CD4-positive, CD25-positive, alpha-beta regulatory T cell (primary cell): ENCODE measurements at regions not wholly inside any gene's neighbourhood (a gene's known extent, or its start where the extent isn't known, plus 50 kb on each side); places are given as distances from the start of the nearest gene placed in this dataset.
A peak's percentile ranks its signal among the peaks of the same experiment; 100 is the strongest.

ENCODE experiments used
- ATAC-seq, 2 donors: fragments of 150-1000 bp; cut with Tn5 transposase; one replicate each; pipeline ENCODE4 v1.10.0; 2021; ENCODE audit warnings: low read depth in 2 of 2, moderate number of reproducible peaks in 2 of 2, moderate library complexity in 1 of 2
- DNase-seq, 3 donors: peaks; one replicate each; pipeline versions ENCODE4 v3.0.0 to v3.0.0-alpha.2; 2012 to 2022; ENCODE audit warnings: mixed read lengths in 1 of 3
- H3K27ac ChIP-seq: one replicate; pipeline ENCODE4 v1.7.0; 2013; ENCODE audit warnings: mild to moderate bottlenecking, low read length; ENCODE audit not compliant: insufficient read depth, poor library complexity, severe bottlenecking
- H3K27me3 ChIP-seq: one replicate; pipeline ENCODE4 v1.7.0; 2013; ENCODE audit warnings: low read length; ENCODE audit not compliant: control insufficient read depth, insufficient read depth
- H3K36me3 ChIP-seq: one replicate; pipeline ENCODE4 v1.7.0; 2013; ENCODE audit warnings: mild to moderate bottlenecking, low read length, moderate library complexity; ENCODE audit not compliant: control insufficient read depth, insufficient read depth
- H3K4me1 ChIP-seq: 2 replicates; pipeline ENCODE4 v1.7.0; 2013; ENCODE audit warnings: mild to moderate bottlenecking, low read length; ENCODE audit not compliant: insufficient read depth, control insufficient read depth, poor library complexity, severe bottlenecking
- H3K4me3 ChIP-seq: one replicate; pipeline ENCODE4 v1.7.0; 2013; ENCODE audit warnings: low read depth, mild to moderate bottlenecking, low read length, moderate library complexity
- H3K9me3 ChIP-seq, 2 experiments: 1 replicate in 1 of 2; 2 replicates in 1 of 2; pipeline ENCODE4 v1.7.0; 2013; ENCODE audit warnings: low read length in 2 of 2, mild to moderate bottlenecking in 1 of 2, moderate library complexity in 1 of 2; ENCODE audit not compliant: control insufficient read depth in 2 of 2
- H3K27ac Mint-ChIP-seq, 3 donors: one replicate each; pipeline ENCODE4 v1.8.0; 2020 to 2022; ENCODE audit warnings: mild to moderate bottlenecking in 3 of 3, mixed read lengths in 3 of 3, moderate library complexity in 2 of 3
- H3K27me3 Mint-ChIP-seq: one replicate; pipeline ENCODE4 v1.8.0; 2022; ENCODE audit warnings: mild to moderate bottlenecking, mixed read lengths
- H3K36me3 Mint-ChIP-seq: one replicate; pipeline ENCODE4 v1.8.0; 2020; ENCODE audit warnings: mixed read lengths
- H3K4me1 Mint-ChIP-seq, 4 donors: one replicate each; pipeline ENCODE4 v1.8.0; 2020 to 2022; ENCODE audit warnings: mixed read lengths in 4 of 4, mild to moderate bottlenecking in 1 of 4
- H3K4me3 Mint-ChIP-seq, 4 donors: one replicate each; pipeline ENCODE4 v1.8.0; 2020 to 2022; ENCODE audit warnings: mild to moderate bottlenecking in 4 of 4, mixed read lengths in 4 of 4, moderate library complexity in 3 of 4
- H3K9me3 Mint-ChIP-seq, 7 donors: one replicate each; pipeline ENCODE4 v1.8.0; 2020 to 2022; ENCODE audit warnings: mixed read lengths in 7 of 7, mild to moderate bottlenecking in 3 of 7, moderate library complexity in 2 of 7

- peaks cover 0 to 3% (median 0%) of the 10 kb centered on the region in 4 donors for H3K4me1 Mint-ChIP-seq
- no peaks in the 10 kb centered on the region for H3K4me1 ChIP-seq
- H3K4me3 ChIP-seq, result no peak overlapping the region
- peak overlapping the region in 1 of 3 donors; percentile 32 for H3K27ac Mint-ChIP-seq
- H3K9me3 Mint-ChIP-seq, result peaks cover 0 to 1% (median 0%) of the 10 kb centered on the region in 7 donors
- H3K36me3 Mint-ChIP-seq, result no peaks in the 10 kb centered on the region
- peaks cover 7% of the 10 kb centered on the region for H3K27me3 ChIP-seq
- H3K9me3 ChIP-seq, result no peaks in the 10 kb centered on the region
- no peak for ATAC-seq
- H3K36me3 ChIP-seq, result no peaks in the 10 kb centered on the region
- peaks cover 13% of the 10 kb centered on the region for H3K27me3 Mint-ChIP-seq
- no peak overlapping the region for H3K27ac ChIP-seq
- DNase-seq, result no peak
- H3K4me3 Mint-ChIP-seq, result no peak overlapping the region
Measured at GRCh38 chr9:84054341-84055010, 73.9 kb downstream of the RMI1 start.

GRCh38 chr9:84057662-84058061, 77.1 kb downstream of the RMI1 start:
- Mint-ChIP-seq H3K9me3 (peaks cover 0 to 1% (median 0%) of the 10 kb centered on the region in 7 donors), H3K36me3 (no peaks in the 10 kb centered on the region), H3K4me3 (no peak overlapping the region), H3K27ac (no peak overlapping the region), H3K4me1 (no peaks in the 10 kb centered on the region), H3K27me3 (peaks cover 20% of the 10 kb centered on the region)
- Histone ChIP-seq H3K36me3 (no peaks in the 10 kb centered on the region), H3K27ac (no peak overlapping the region), H3K4me1 (no peaks in the 10 kb centered on the region), H3K4me3 (no peak overlapping the region), H3K27me3 (peaks cover 5% of the 10 kb centered on the region), H3K9me3 (no peaks in the 10 kb centered on the region)
- DNase-seq, result no peak
- ATAC-seq, result no peak

- Histone ChIP-seq H3K9me3 (no peaks in the 10 kb centered on the region), H3K36me3 (no peaks in the 10 kb centered on the region), H3K27me3 (peaks cover 5% of the 10 kb centered on the region), H3K27ac (no peak overlapping the region), H3K4me3 (no peak overlapping the region), H3K4me1 (no peaks in the 10 kb centered on the region)
- no peak for DNase-seq
- Mint-ChIP-seq H3K4me1 (peaks cover 0 to 5% (median 0%) of the 10 kb centered on the region in 4 donors), H3K27ac (no peak overlapping the region), H3K9me3 (peaks cover 0 to under 1% (median 0%) of the 10 kb centered on the region in 7 donors), H3K4me3 (no peak overlapping the region), H3K36me3 (no peaks in the 10 kb centered on the region), H3K27me3 (peaks cover 28% of the 10 kb centered on the region)
- no peak for ATAC-seq
Measured at GRCh38 chr9:84059936-84060335, 79.3 kb downstream of the RMI1 start.

GRCh38 chr9:84061613-84062193, 81.1 kb downstream of the RMI1 start:
- no peak overlapping the region for H3K27ac ChIP-seq
- DNase-seq (no peak), ATAC-seq (no peak)
- no peak overlapping the region for H3K27ac Mint-ChIP-seq
- no peaks in the 10 kb centered on the region for H3K4me1 ChIP-seq
- H3K9me3 ChIP-seq, result no peaks in the 10 kb centered on the region
- peaks cover 0 to 5% (median 0%) of the 10 kb centered on the region in 4 donors for H3K4me1 Mint-ChIP-seq
- H3K4me3 Mint-ChIP-seq, result no peak overlapping the region
- H3K36me3 ChIP-seq, result no peaks in the 10 kb centered on the region
- no peak overlapping the region for H3K4me3 ChIP-seq
- peaks cover 31% of the 10 kb centered on the region for H3K27me3 Mint-ChIP-seq
- H3K9me3 Mint-ChIP-seq, result peaks cover 0 to 2% (median 0%) of the 10 kb centered on the region in 7 donors
- H3K36me3 Mint-ChIP-seq, result no peaks in the 10 kb centered on the region
- peaks cover 2% of the 10 kb centered on the region for H3K27me3 ChIP-seq

- no peaks in the 10 kb centered on the region for H3K4me1 ChIP-seq
- H3K4me3 Mint-ChIP-seq, result no peak overlapping the region
- peaks cover 0 to 2% (median 0%) of the 10 kb centered on the region in 7 donors for H3K9me3 Mint-ChIP-seq
- no peak for DNase-seq
- peaks cover 31% of the 10 kb centered on the region for H3K27me3 Mint-ChIP-seq
- no peaks in the 10 kb centered on the region for H3K36me3 ChIP-seq
- peaks cover 0 to 5% (median 0%) of the 10 kb centered on the region in 4 donors for H3K4me1 Mint-ChIP-seq
- H3K36me3 Mint-ChIP-seq, result no peaks in the 10 kb centered on the region
- no peaks in the 10 kb centered on the region for H3K9me3 ChIP-seq
- H3K27ac ChIP-seq, result no peak overlapping the region
- no peak for ATAC-seq
- H3K27ac Mint-ChIP-seq, result no peak overlapping the region
- H3K27me3 ChIP-seq, result peaks cover 2% of the 10 kb centered on the region
- no peak overlapping the region for H3K4me3 ChIP-seq
Measured at GRCh38 chr9:84062538-84062937, 81.9 kb downstream of the RMI1 start.

- ATAC-seq, result no peak
- H3K36me3 ChIP-seq, result no peaks in the 10 kb centered on the region
- Mint-ChIP-seq H3K4me3 (no peak overlapping the region), H3K36me3 (no peaks in the 10 kb centered on the region), H3K27me3 (peaks cover 20% of the 10 kb centered on the region), H3K27ac (no peak overlapping the region), H3K4me1 (peaks cover 0 to 5% (median 0%) of the 10 kb centered on the region in 4 donors), H3K9me3 (peaks cover 0 to 5% (median 0%) of the 10 kb centered on the region in 7 donors)
- DNase-seq, result no peak
- H3K4me1 ChIP-seq, result no peaks in the 10 kb centered on the region
- no peaks in the 10 kb centered on the region for H3K27me3 ChIP-seq
- no peak overlapping the region for H3K4me3 ChIP-seq
- no peaks in the 10 kb centered on the region for H3K9me3 ChIP-seq
- no peak overlapping the region for H3K27ac ChIP-seq
Measured at GRCh38 chr9:84067821-84068220, 87.2 kb downstream of the RMI1 start.

GRCh38 chr9:84068872-84069271, 88.3 kb downstream of the RMI1 start:
- Mint-ChIP-seq H3K27ac (no peak overlapping the region), H3K9me3 (peaks cover 0 to 5% (median 0%) of the 10 kb centered on the region in 7 donors), H3K4me1 (peaks cover 0 to under 1% (median 0%) of the 10 kb centered on the region in 4 donors), H3K4me3 (no peak overlapping the region), H3K27me3 (peaks cover 20% of the 10 kb centered on the region), H3K36me3 (no peaks in the 10 kb centered on the region)
- H3K27ac ChIP-seq, result no peak overlapping the region
- ATAC-seq (no peak), DNase-seq (no peak)
- H3K36me3 ChIP-seq, result no peaks in the 10 kb centered on the region
- no peaks in the 10 kb centered on the region for H3K27me3 ChIP-seq
- H3K9me3 ChIP-seq, result no peaks in the 10 kb centered on the region
- no peak overlapping the region for H3K4me3 ChIP-seq
- H3K4me1 ChIP-seq, result no peaks in the 10 kb centered on the region

GRCh38 chr9:84070590-84070989, 90.0 kb downstream of the RMI1 start:
- Histone ChIP-seq H3K27ac (no peak overlapping the region), H3K27me3 (no peaks in the 10 kb centered on the region), H3K9me3 (no peaks in the 10 kb centered on the region), H3K4me1 (no peaks in the 10 kb centered on the region), H3K36me3 (no peaks in the 10 kb centered on the region), H3K4me3 (no peak overlapping the region)
- peaks cover 14% of the 10 kb centered on the region for H3K27me3 Mint-ChIP-seq
- H3K9me3 Mint-ChIP-seq, result peaks cover 0 to 5% (median 0%) of the 10 kb centered on the region in 7 donors
- no peaks in the 10 kb centered on the region for H3K36me3 Mint-ChIP-seq
- DNase-seq (no peak), ATAC-seq (no peak)
- H3K27ac Mint-ChIP-seq, result peak overlapping the region in 1 of 3 donors; percentile 78
- H3K4me3 Mint-ChIP-seq, result peak overlapping the region in 1 of 4 donors; percentile 68
- H3K4me1 Mint-ChIP-seq, result no peaks in the 10 kb centered on the region
